GM19351 (cell line): ENCODE measurements at regions not wholly inside any gene's neighbourhood (a gene's known extent, or its start where the extent isn't known, plus 50 kb on each side); places are given as distances from the start of the nearest gene placed in this dataset.

Experiments used
- ATAC-seq: cut with Tn5 transposase; IDR thresholded peaks from one replicate; pipeline ENCODE4 v1.9.1; 2021; ENCODE audit warnings: mild to moderate bottlenecking, moderate library complexity; ENCODE audit not compliant: unreplicated experiment

- no peak for ATAC-seq
Observed at GRCh38 chr15:93662162-93662885, 569.0 kb upstream of the MCTP2 start.

GRCh38 chr15:93658026-93658816, 569.2 kb upstream of the RGMA start:
- no peak for ATAC-seq

- no peak for ATAC-seq
Observed at GRCh38 chr15:93656041-93656440, 567.0 kb upstream of the RGMA start.

- no peak for ATAC-seq
Observed at GRCh38 chr15:93649691-93650235, 560.8 kb upstream of the RGMA start.

- no peak for ATAC-seq
Observed at GRCh38 chr15:93646193-93646592, 557.2 kb upstream of the RGMA start.

GRCh38 chr15:93645594-93645993, 556.6 kb upstream of the RGMA start:
- ATAC-seq = no peak

- no peak for ATAC-seq
Observed at GRCh38 chr15:93644595-93644994, 555.6 kb upstream of the RGMA start.

- ATAC-seq = no peak
Observed at GRCh38 chr15:93640411-93640962, 551.5 kb upstream of the RGMA start.

- ATAC-seq = no peak
Observed at GRCh38 chr15:93631958-93632618, 543.1 kb upstream of the RGMA start.

GRCh38 chr15:93619597-93619996, 530.6 kb upstream of the RGMA start:
- no peak for ATAC-seq

- ATAC-seq = no peak
Observed at GRCh38 chr15:93617443-93617842, 528.4 kb upstream of the RGMA start.

- no peak for ATAC-seq
Observed at GRCh38 chr15:93614386-93615104, 525.5 kb upstream of the RGMA start.

- no peak for ATAC-seq
Observed at GRCh38 chr15:93613386-93613785, 524.4 kb upstream of the RGMA start.

GRCh38 chr15:93612953-93613352, 523.9 kb upstream of the RGMA start:
- no peak for ATAC-seq

- ATAC-seq = no peak
Observed at GRCh38 chr15:93610944-93611343, 521.9 kb upstream of the RGMA start.

- ATAC-seq = no peak
Observed at GRCh38 chr15:93608643-93609148, 519.7 kb upstream of the RGMA start.

GRCh38 chr15:93603550-93603949, 514.5 kb upstream of the RGMA start:
- ATAC-seq = no peak

GRCh38 chr15:93587059-93587521, 498.1 kb upstream of the RGMA start:
- no peak for ATAC-seq

- no peak for ATAC-seq
Observed at GRCh38 chr15:93585012-93585411, 496.0 kb upstream of the RGMA start.

GRCh38 chr15:93583968-93584367, 495.0 kb upstream of the RGMA start:
- no peak for ATAC-seq
